ENCODE measurements at regions not wholly inside any gene's neighbourhood (a gene's known extent, or its start where the extent isn't known, plus 50 kb on each side); places are given as distances from the start of the nearest gene placed in this dataset.
A peak's percentile ranks its signal among the peaks of the same experiment; 100 is the strongest.

GRCh38 chr11:122025757-122026156, 90.3 kb downstream of the BLID start:
- no peak for DNase-seq (ENCODE audit: extremely low read depth, low read depth)
- H3K4me3 ChIP-seq (replicated peaks; ENCODE audit: low read depth, low read length), result no peak overlapping the region
- TF ChIP-seq CTCF (IDR thresholded peaks at IDR 0.05; ENCODE audit: low read depth, low read length, missing control alignments), result no peak

GRCh38 chr11:122024278-122024677, 91.7 kb downstream of the BLID start:
- no peak for TF ChIP-seq CTCF (IDR thresholded peaks at IDR 0.05; ENCODE audit: low read depth, low read length, missing control alignments)
- no peak for DNase-seq (ENCODE audit: extremely low read depth, low read depth)
- H3K4me3 ChIP-seq (replicated peaks; ENCODE audit: low read depth, low read length), result no peak overlapping the region

GRCh38 chr11:122023614-122024250, 92.3 kb downstream of the BLID start:
- no peak overlapping the region for H3K4me3 ChIP-seq (replicated peaks; ENCODE audit: low read depth, low read length)
- no peak for DNase-seq (ENCODE audit: extremely low read depth, low read depth)
- TF ChIP-seq CTCF (IDR thresholded peaks at IDR 0.05; ENCODE audit: low read depth, low read length, missing control alignments), result peak; percentile 18

GRCh38 chr11:122022646-122023045, 93.4 kb downstream of the BLID start:
- no peak for DNase-seq (ENCODE audit: extremely low read depth, low read depth)
- H3K4me3 ChIP-seq (replicated peaks; ENCODE audit: low read depth, low read length), result no peak overlapping the region
- no peak for TF ChIP-seq CTCF (IDR thresholded peaks at IDR 0.05; ENCODE audit: low read depth, low read length, missing control alignments)

- DNase-seq (ENCODE audit: extremely low read depth, low read depth), result no peak
- no peak overlapping the region for H3K4me3 ChIP-seq (replicated peaks; ENCODE audit: low read depth, low read length)
- TF ChIP-seq CTCF (IDR thresholded peaks at IDR 0.05; ENCODE audit: low read depth, low read length, missing control alignments), result peak; percentile 57
Observed at GRCh38 chr11:122020902-122021301, 95.1 kb downstream of the BLID start.

GRCh38 chr11:122019908-122020694, 95.9 kb downstream of the BLID start:
- no peak for TF ChIP-seq CTCF (IDR thresholded peaks at IDR 0.05; ENCODE audit: low read depth, low read length, missing control alignments)
- H3K4me3 ChIP-seq (replicated peaks; ENCODE audit: low read depth, low read length), result no peak overlapping the region
- no peak for DNase-seq (ENCODE audit: extremely low read depth, low read depth)

Data from HFF-Myc (cell line).